ENCODE measurements at regions not wholly inside any gene's neighbourhood (a gene's known extent, or its start where the extent isn't known, plus 50 kb on each side); places are given as distances from the start of the nearest gene placed in this dataset.

DNA sequence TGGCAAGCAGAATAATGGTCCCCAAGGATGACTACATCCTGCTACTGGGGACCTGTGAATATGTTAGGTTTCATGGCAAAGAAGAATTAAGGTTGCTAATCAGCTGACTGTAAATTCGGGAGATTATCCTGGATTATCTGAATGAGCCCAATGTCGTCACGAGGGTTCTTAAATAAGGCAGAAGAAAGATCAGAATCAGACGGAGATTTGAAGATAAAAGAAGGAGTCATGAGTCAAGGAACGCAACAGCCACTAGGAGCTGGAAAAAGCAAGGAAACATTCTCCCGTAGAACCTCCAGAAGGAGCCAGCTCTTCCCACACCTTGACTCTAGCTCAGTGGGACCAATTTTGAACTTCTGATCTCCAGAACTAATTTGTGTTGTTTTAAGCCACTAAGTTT is 82.9 kb upstream of the APBB1IP start:
- no peak overlapping the region for H3K4me2 ChIP-seq (replicated peaks; ENCODE audit: extremely low read depth, low read length, poor library complexity, severe bottlenecking)
- no peaks in the 10 kb centered on the region for H3K36me3 ChIP-seq (replicated peaks in 1 of 2; ENCODE audit: control insufficient read depth in 1 of 2, insufficient read depth in 2 of 2, low read length in 2 of 2)
- no peak overlapping the region for H3K9ac ChIP-seq (ENCODE audit: insufficient read depth, low read length, poor library complexity, severe bottlenecking)
- H3K79me2 ChIP-seq (ENCODE audit: insufficient read depth, low read length) = no peaks in the 10 kb centered on the region
- H3K4me3 ChIP-seq (replicated peaks in 1 of 3; ENCODE audit: low read depth in 2 of 3, low read length in 3 of 3) = no peak overlapping the region
- Mint-ChIP-seq H3K36me3 (no peaks in the 10 kb centered on the region), H3K27ac (no peak overlapping the region), H3K4me1 (peaks cover 3% of the 10 kb centered on the region), H3K4me3 (no peak overlapping the region), H3K9me3 (no peaks in the 10 kb centered on the region), H3K27me3 (ENCODE audit: low read depth in 3 of 3) (peaks cover 0 to 1% (median 0%) of the 10 kb centered on the region in 3 donors)
- no peak overlapping the region for H2AFZ ChIP-seq (ENCODE audit: insufficient read depth, low read depth, low read length, poor library complexity, severe bottlenecking)
- H4K20me1 ChIP-seq (ENCODE audit: insufficient read depth, low read length) = no peaks in the 10 kb centered on the region
- H3K27me3 ChIP-seq (ENCODE audit: control insufficient read depth in 2 of 2, insufficient read depth in 2 of 2, low read length in 2 of 2) = no peaks in the 10 kb centered on the region
- no peak overlapping the region for H3K27ac ChIP-seq (ENCODE audit: low read depth in 1 of 2, low read length in 2 of 2)
- intact Hi-C loops (cut with micrococcal nuclease) = no loop called here
- H3K4me1 ChIP-seq (ENCODE audit: control insufficient read depth in 1 of 2, insufficient read depth in 2 of 2, low read length in 2 of 2) = no peaks in the 10 kb centered on the region
- no peak for DNase-seq
- H3K9me3 ChIP-seq (replicated peaks in 1 of 2; ENCODE audit: control insufficient read depth in 1 of 2, insufficient read depth in 1 of 2, low read length in 2 of 2) = no peaks in the 10 kb centered on the region
- 100% methylated on average over 4 of the region's 6 CpGs for WGBS (ENCODE audit: insufficient coverage)
- no peak for TF ChIP-seq CTCF (IDR thresholded peaks at IDR 0.05)

DNA sequence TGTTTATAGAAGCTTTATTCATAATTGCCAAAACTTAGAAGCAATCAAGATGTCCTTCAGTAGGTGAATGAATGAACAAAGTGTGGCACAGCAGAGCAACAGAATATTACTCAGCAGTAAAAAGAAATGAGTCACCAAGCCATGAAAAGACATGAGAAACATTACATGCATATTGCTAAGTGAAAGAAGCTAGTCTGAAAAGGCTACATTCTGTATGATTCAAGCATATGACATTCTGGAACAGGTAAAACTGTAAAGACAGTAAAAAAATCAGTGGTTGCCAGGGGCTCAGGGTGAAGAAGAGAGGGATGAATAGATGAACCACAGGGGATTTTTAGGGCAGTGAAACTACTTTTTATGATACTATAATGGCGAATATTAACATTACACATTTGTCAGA is 80.9 kb upstream of the APBB1IP start:
- H3K9me3 Mint-ChIP-seq = no peaks in the 10 kb centered on the region
- no peaks in the 10 kb centered on the region for H3K27me3 Mint-ChIP-seq (ENCODE audit: low read depth in 3 of 3)
- no peak overlapping the region for H3K4me3 Mint-ChIP-seq
- no peak for TF ChIP-seq CTCF (IDR thresholded peaks at IDR 0.05)
- no peak for DNase-seq
- H3K9me3 ChIP-seq (replicated peaks in 1 of 2; ENCODE audit: control insufficient read depth in 1 of 2, insufficient read depth in 1 of 2, low read length in 2 of 2) = no peaks in the 10 kb centered on the region
- no CpG with 5 or more reads among the region's 1 CpG for WGBS (ENCODE audit: insufficient coverage)
- no peaks in the 10 kb centered on the region for H4K20me1 ChIP-seq (ENCODE audit: insufficient read depth, low read length)
- intact Hi-C loops (cut with micrococcal nuclease) = no loop called here
- H3K4me1 Mint-ChIP-seq = peaks cover 10% of the 10 kb centered on the region
- no peaks in the 10 kb centered on the region for H3K79me2 ChIP-seq (ENCODE audit: insufficient read depth, low read length)
- no peaks in the 10 kb centered on the region for H3K36me3 Mint-ChIP-seq
- no peaks in the 10 kb centered on the region for H3K27me3 ChIP-seq (ENCODE audit: control insufficient read depth in 2 of 2, insufficient read depth in 2 of 2, low read length in 2 of 2)
- H3K4me1 ChIP-seq (ENCODE audit: control insufficient read depth in 1 of 2, insufficient read depth in 2 of 2, low read length in 2 of 2) = peaks cover 9 to 11% of the 10 kb centered on the region in 2 donors
- no peaks in the 10 kb centered on the region for H3K36me3 ChIP-seq (replicated peaks in 1 of 2; ENCODE audit: control insufficient read depth in 1 of 2, insufficient read depth in 2 of 2, low read length in 2 of 2)
- H2AFZ ChIP-seq (ENCODE audit: insufficient read depth, low read depth, low read length, poor library complexity, severe bottlenecking) = no peak overlapping the region
- no peak overlapping the region for H3K4me2 ChIP-seq (replicated peaks; ENCODE audit: extremely low read depth, low read length, poor library complexity, severe bottlenecking)
- no peak overlapping the region for H3K9ac ChIP-seq (ENCODE audit: insufficient read depth, low read length, poor library complexity, severe bottlenecking)
- no peak overlapping the region for H3K27ac Mint-ChIP-seq
- no peak overlapping the region for H3K27ac ChIP-seq (ENCODE audit: low read depth in 1 of 2, low read length in 2 of 2)
- H3K4me3 ChIP-seq (replicated peaks in 1 of 3; ENCODE audit: low read depth in 2 of 3, low read length in 3 of 3) = no peak overlapping the region

All from CD14-positive monocyte (primary cell).